GM23248 (cell line): ENCODE measurements at regions not wholly inside any gene's neighbourhood (a gene's known extent, or its start where the extent isn't known, plus 50 kb on each side); places are given as distances from the start of the nearest gene placed in this dataset.

Source experiments
- EZH2 ChIP-seq: fragments of 200-600 bp; sonication (generic); IDR thresholded peaks from 2 replicates; pipeline ENCODE4 v1.6.1; 2018; ENCODE audit warnings: antibody characterized with exemption, mild to moderate bottlenecking; ENCODE audit not compliant: insufficient read depth, poor library complexity, severe bottlenecking
- EZH2phosphoT487 ChIP-seq: fragments of 200-600 bp; sonication (generic); IDR thresholded peaks from 2 replicates; pipeline ENCODE4 v1.6.1; 2018; ENCODE audit warnings: antibody characterized with exemption, moderate library complexity, mild to moderate bottlenecking, low read depth; ENCODE audit not compliant: insufficient read depth

DNA sequence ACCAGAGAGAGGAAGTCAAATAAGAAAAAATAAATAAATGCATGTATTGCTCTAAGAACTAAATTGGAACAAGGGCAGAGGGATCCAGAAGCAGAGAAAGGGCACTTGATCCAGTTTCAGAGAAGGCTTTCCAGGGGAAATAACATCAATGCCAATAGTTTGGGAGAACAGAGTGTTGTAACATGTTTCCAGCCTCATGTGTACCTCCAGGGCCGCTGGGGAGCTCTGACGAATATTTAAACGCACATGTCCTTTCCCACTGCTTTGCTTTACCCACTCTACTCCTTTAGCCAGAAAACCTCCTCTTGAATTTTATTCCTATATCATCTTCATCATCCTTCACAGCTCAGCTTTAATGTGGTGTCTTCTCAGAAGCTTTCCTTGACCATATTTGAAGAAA, 233.7 kb downstream of the ENC1 start:
- TF ChIP-seq EZH2 (no peak), EZH2phosphoT487 (no peak)
